HCT116 (cell line): ENCODE measurements at regions not wholly inside any gene's neighbourhood (a gene's known extent, or its start where the extent isn't known, plus 50 kb on each side); places are given as distances from the start of the nearest gene placed in this dataset.

ENCODE experiments used
- ATAC-seq: fragments of 200-7000 bp; cut with Tn5 transposase; 2 replicates; pipeline ENCODE4 v1.9.1; 2020; ENCODE audit warnings: mild to moderate bottlenecking, moderate library complexity
- BruUV-seq: library from RNA; stranded (reverse); fragments of 400-500 nt; replicated peaks from 2 replicates; lab custom pipeline; 2021; lab: Mats Ljungman, UMichigan
- CTCF ChIA-PET: fragments of 300-600 bp; sonication (Branson Sonifier 250); formaldehyde crosslinking; loops from one replicate; lab custom pipeline; 2021; ENCODE audit warnings: antibody characterized with exemption; lab: Charles Lee
- POLR2A ChIA-PET: fragments of 300-600, 350-600 bp; sonication (Branson Sonifier 250); formaldehyde crosslinking; loops from one replicate; lab custom pipeline; 2021; ENCODE audit warnings: antibody characterized with exemption; lab: Charles Lee
- RAD21 ChIA-PET, 2 experiments: fragments of 300-600 bp; sonication (Branson Sonifier 250); formaldehyde crosslinking; loops; one replicate each; lab custom pipeline; 2023; ENCODE audit warnings: low total read pairs in 2 of 2; ENCODE audit not compliant: uncharacterized antibody in 2 of 2, unreplicated experiment in 2 of 2, low non-redundant PET in 1 of 2; lab: Charles Lee
- DNase-seq: peaks from one replicate; pipeline ENCODE4 v3.0.0-alpha.2; 2010; ENCODE audit warnings: low read depth, low spot score
- H2AFZ ChIP-seq: fragments of 200-600 bp; shearing (Covaris generic), sonication (generic); 2 replicates; pipeline ENCODE4 v1.6.1; 2017; ENCODE audit warnings: low read depth, mixed run types, mixed read lengths, antibody characterized with exemption, low read length; ENCODE audit not compliant: poor library complexity, severe bottlenecking
- H3K27ac ChIP-seq: 2 replicates; pipeline ENCODE4 v1.5.1; 2012; ENCODE audit warnings: low read depth, low read length
- H3K27me3 ChIP-seq: fragments of 200-600 bp; sonication (generic); 2 replicates; pipeline ENCODE4 v1.6.1; 2016; ENCODE audit warnings: mixed run types, low read length, mixed read lengths; ENCODE audit not compliant: insufficient read depth
- H3K36me3 ChIP-seq, 2 experiments: fragments of 200-500 bp in 1 of 2; fragments of 200-600 bp in 1 of 2; sonication (Bioruptor generic) in 1 of 2; sonication (generic) in 1 of 2; 2 replicates each; pipeline versions ENCODE4 v1.5.1 to v1.6.1; 2014 to 2016; ENCODE audit warnings: low read length in 2 of 2, inconsistent platforms in 1 of 2, mixed read lengths in 1 of 2, mixed run types in 1 of 2; ENCODE audit not compliant: insufficient read depth in 2 of 2, control insufficient read depth in 1 of 2
- H3K4me1 ChIP-seq, 2 experiments: fragments of 200-600 bp in 1 of 2; sonication (generic) in 1 of 2; 2 replicates each; pipeline versions ENCODE4 v1.5.1 to v1.6.1; 2012 to 2017; ENCODE audit warnings: low read length in 2 of 2, inconsistent platforms in 1 of 2, mild to moderate bottlenecking in 1 of 2, mixed read lengths in 1 of 2, mixed run types in 1 of 2, moderate library complexity in 1 of 2; ENCODE audit not compliant: insufficient read depth in 2 of 2, control insufficient read depth in 1 of 2
- H3K4me2 ChIP-seq: fragments of 200-600 bp; sonication (generic); 2 replicates; pipeline ENCODE4 v1.6.1; 2017; ENCODE audit warnings: mixed run types, low read length, mixed read lengths
- H3K4me3 ChIP-seq, 2 experiments: fragments of 200-600 bp in 1 of 2; sonication (generic) in 1 of 2; replicated peaks in 1 of 2; 2 replicates each; pipeline ENCODE4 v1.5.1; 2011 to 2016; ENCODE audit warnings: low read length in 2 of 2, control low read depth in 1 of 2, low read depth in 1 of 2, mild to moderate bottlenecking in 1 of 2, mixed read lengths in 1 of 2, mixed run types in 1 of 2
- H3K79me2 ChIP-seq: fragments of 200-600 bp; sonication (generic); 2 replicates; pipeline ENCODE4 v1.6.1; 2017; ENCODE audit warnings: mild to moderate bottlenecking, mixed run types, low read length, moderate library complexity, mixed read lengths; ENCODE audit not compliant: insufficient read depth
- H3K9ac ChIP-seq: fragments of 200-600 bp; sonication (generic); 2 replicates; pipeline ENCODE4 v1.6.1; 2016; ENCODE audit warnings: low read length, mixed read lengths
- H3K9me2 ChIP-seq: fragments of 200-600 bp; sonication (generic), shearing (Covaris generic); 2 replicates; pipeline ENCODE4 v1.6.1; 2017; ENCODE audit warnings: mixed run types, mild to moderate bottlenecking, moderate library complexity; ENCODE audit not compliant: insufficient read depth
- H3K9me3 ChIP-seq, 2 experiments: fragments of 200-500 bp in 1 of 2; fragments of 200-600 bp in 1 of 2; sonication (Bioruptor generic) in 1 of 2; sonication (generic) in 1 of 2; 2 replicates each; pipeline ENCODE4 v1.6.1; 2014 to 2017; ENCODE audit warnings: low read length in 2 of 2, mixed read lengths in 2 of 2, inconsistent platforms in 1 of 2, low read depth in 1 of 2, mild to moderate bottlenecking in 1 of 2, mixed run types in 1 of 2, moderate library complexity in 1 of 2; ENCODE audit not compliant: control insufficient read depth in 1 of 2, insufficient read depth in 1 of 2
- H4K20me1 ChIP-seq: fragments of 200-600 bp; sonication (generic), shearing (Covaris generic); 2 replicates; pipeline ENCODE4 v1.6.1; 2017; ENCODE audit warnings: mixed run types, mild to moderate bottlenecking, moderate library complexity; ENCODE audit not compliant: insufficient read depth
- CBX3 ChIP-seq: IDR thresholded peaks from 2 replicates; pipeline ENCODE4 v1.6.1; 2012; ENCODE audit warnings: low read depth
- CEBPB ChIP-seq: IDR thresholded peaks from 2 replicates; pipeline ENCODE4 v1.6.1; 2012; ENCODE audit warnings: low read depth
- JUND ChIP-seq: IDR thresholded peaks from 2 replicates; pipeline ENCODE4 v1.6.1; 2012
- MAX ChIP-seq: IDR thresholded peaks from 2 replicates; pipeline ENCODE4 v1.6.1; 2012
- POLR2A ChIP-seq: IDR thresholded peaks from 2 replicates; pipeline ENCODE4 v1.7.0; 2011; ENCODE audit warnings: borderline replicate concordance; ENCODE audit not compliant: insufficient read depth, insufficient read length; ENCODE audit errors: extremely low read depth
- POLR2AphosphoS5 ChIP-seq: IDR thresholded peaks from 2 replicates; pipeline ENCODE4 v1.6.1; 2011; ENCODE audit warnings: mild to moderate bottlenecking, low read depth, low read length, moderate library complexity
- RAD21 ChIP-seq: IDR thresholded peaks from 2 replicates; pipeline ENCODE4 v1.6.1; 2012; ENCODE audit warnings: low read depth, mild to moderate bottlenecking
- SIN3A ChIP-seq: IDR thresholded peaks from 2 replicates; pipeline ENCODE4 v1.6.1; 2012; ENCODE audit warnings: low read depth
- SRF ChIP-seq: IDR thresholded peaks from 2 replicates; pipeline ENCODE4 v1.6.1; 2012; ENCODE audit warnings: low read depth
- YY1 ChIP-seq: IDR thresholded peaks from 2 replicates; pipeline ENCODE4 v1.6.1; 2011; ENCODE audit warnings: low read length, low read depth, moderate library complexity, mild to moderate bottlenecking; ENCODE audit not compliant: insufficient replicate concordance; ENCODE audit errors: extremely low read depth
- ZBTB33 ChIP-seq: IDR thresholded peaks from 2 replicates; pipeline ENCODE4 v1.6.1; 2011; ENCODE audit warnings: mild to moderate bottlenecking, low read length, moderate library complexity; ENCODE audit not compliant: insufficient replicate concordance; ENCODE audit errors: extremely low read depth
- ZFX ChIP-seq: fragments of 450-650 bp; IDR thresholded peaks from 2 replicates; pipeline ENCODE4 v1.6.1; 2017
- intact Hi-C: fragments of 100-400 bp; cut with micrococcal nuclease; formaldehyde crosslinking; loops from 2 replicates; pipeline ENCODE4 v1.10.0; 2022
- TF ChIP-seq, protein P1 (sequence below), 3 experiments: fragments of 200-600 bp in 1 of 3; sonication (generic) in 1 of 3; IDR thresholded peaks in 2 of 3; conservative IDR thresholded peaks in 1 of 3; 2 replicates each; pipeline ENCODE4 v1.5.1; 2012 to 2017; ENCODE audit warnings: low read depth in 2 of 3, low read length in 2 of 3, antibody characterized with exemption in 1 of 3, borderline replicate concordance in 1 of 3, control low read depth in 1 of 3, mild to moderate bottlenecking in 1 of 3, mixed read lengths in 1 of 3, mixed run types in 1 of 3, moderate library complexity in 1 of 3; ENCODE audit not compliant: insufficient read depth in 1 of 3

DNA sequence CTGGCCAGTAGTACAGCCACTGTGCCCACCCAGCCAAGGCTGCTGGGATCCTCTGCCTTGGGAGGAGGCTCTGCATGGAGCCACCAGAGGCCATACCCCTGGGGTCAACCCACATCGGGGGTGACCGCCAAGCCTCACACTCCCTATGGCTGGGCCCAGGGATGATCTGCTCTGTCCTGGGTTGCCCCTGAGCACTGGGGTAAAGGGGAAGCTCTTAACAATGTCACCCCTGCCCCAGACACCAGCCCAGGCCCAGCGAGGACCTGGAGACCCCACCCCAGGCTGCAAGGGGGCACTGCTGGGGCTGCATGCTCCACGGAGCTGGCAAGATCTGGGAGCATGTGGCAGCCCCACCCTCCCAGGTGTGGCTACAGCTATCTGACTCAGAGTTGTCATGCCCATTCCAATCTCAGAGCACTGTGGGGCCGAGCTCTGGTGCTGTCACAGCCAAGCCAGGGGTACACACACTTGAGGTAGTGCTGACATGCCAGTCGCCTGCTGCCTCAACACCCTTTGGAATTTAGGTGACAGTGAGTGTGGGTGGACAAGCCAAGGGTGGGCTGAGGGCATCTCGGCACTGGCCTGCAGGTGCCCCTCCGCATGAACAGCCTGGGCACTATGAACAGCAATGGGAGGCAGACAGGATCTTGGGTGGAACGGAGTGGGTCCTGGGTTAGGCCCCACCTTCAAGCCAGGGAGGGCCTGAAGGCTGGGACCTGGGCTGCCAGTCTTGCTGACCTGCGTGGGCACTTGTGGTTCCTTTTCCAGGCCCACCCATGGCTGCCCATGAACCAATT, 427.7 kb downstream of the LRRIQ3 start:
- ATAC-seq (no peak), DNase-seq (no peak)
- Histone ChIP-seq H3K4me3 (no peak overlapping the region), H3K9ac (no peak overlapping the region), H3K27ac (no peak overlapping the region), H3K4me2 (no peak overlapping the region), H3K36me3 (no peaks in the 10 kb centered on the region), H3K79me2 (no peaks in the 10 kb centered on the region), H3K4me1 (no peaks in the 10 kb centered on the region), H3K9me2 (no peaks in the 10 kb centered on the region), H3K27me3 (no peaks in the 10 kb centered on the region), H2AFZ (no peak overlapping the region), H3K9me3 (peaks cover 0 to 8% of the 10 kb centered on the region in 2 experiments; a peak in 1 of 4 replicates), H4K20me1 (no peaks in the 10 kb centered on the region)
- RAD21 ChIA-PET = no interaction called here
- CTCF ChIA-PET = no interaction called here
- POLR2A ChIA-PET = no interaction called here
- BruUV-seq = no TSS peak
- intact Hi-C loops = no loop called here
- no peak for TF ChIP-seq MAX
- no peak for TF ChIP-seq JUND
- no peak for TF ChIP-seq POLR2AphosphoS5
- TF ChIP-seq POLR2A = no peak
- TF ChIP-seq ZFX = no peak
- no peak for TF ChIP-seq YY1
- no peak for TF ChIP-seq RAD21
- no peak for TF ChIP-seq SRF
- TF ChIP-seq CEBPB = no peak
- TF ChIP-seq CBX3 = no peak
- no peak for TF ChIP-seq ZBTB33
- TF ChIP-seq SIN3A = no peak
- TF ChIP-seq, protein P1, sequence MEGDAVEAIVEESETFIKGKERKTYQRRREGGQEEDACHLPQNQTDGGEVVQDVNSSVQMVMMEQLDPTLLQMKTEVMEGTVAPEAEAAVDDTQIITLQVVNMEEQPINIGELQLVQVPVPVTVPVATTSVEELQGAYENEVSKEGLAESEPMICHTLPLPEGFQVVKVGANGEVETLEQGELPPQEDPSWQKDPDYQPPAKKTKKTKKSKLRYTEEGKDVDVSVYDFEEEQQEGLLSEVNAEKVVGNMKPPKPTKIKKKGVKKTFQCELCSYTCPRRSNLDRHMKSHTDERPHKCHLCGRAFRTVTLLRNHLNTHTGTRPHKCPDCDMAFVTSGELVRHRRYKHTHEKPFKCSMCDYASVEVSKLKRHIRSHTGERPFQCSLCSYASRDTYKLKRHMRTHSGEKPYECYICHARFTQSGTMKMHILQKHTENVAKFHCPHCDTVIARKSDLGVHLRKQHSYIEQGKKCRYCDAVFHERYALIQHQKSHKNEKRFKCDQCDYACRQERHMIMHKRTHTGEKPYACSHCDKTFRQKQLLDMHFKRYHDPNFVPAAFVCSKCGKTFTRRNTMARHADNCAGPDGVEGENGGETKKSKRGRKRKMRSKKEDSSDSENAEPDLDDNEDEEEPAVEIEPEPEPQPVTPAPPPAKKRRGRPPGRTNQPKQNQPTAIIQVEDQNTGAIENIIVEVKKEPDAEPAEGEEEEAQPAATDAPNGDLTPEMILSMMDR (IDR thresholded peaks at IDR 0.05 in 2 of 3, conservative IDR thresholded peaks at IDR 0.05 in 1 of 3; ENCODE audit: borderline replicate concordance in 1 of 3, insufficient read depth in 1 of 3, low read depth in 2 of 3, low read length in 2 of 3) = no peak
